ENCODE measurements at regions not wholly inside any gene's neighbourhood (a gene's known extent, or its start where the extent isn't known, plus 50 kb on each side); places are given as distances from the start of the nearest gene placed in this dataset.

DNA sequence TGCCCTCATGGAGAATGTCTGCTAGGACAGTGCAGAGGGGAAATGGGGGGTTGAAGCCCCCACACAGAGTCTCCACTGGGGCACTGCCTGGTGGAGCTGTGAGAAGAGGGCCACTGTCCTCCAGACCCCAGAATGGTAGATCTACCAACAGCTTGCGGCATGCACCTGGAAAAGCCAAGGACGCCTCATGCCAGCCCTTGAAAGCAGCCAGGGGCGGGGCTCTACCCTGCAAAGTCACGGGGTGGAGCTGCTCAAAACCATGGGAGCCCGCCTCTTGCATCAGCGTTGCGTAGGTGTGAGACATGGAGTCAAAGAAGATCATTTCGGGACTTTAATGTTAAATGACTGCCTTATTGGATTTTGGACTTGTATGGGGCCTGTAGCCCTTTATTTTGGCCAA is 157.6 kb downstream of the DSEL start:
- TF ChIP-seq ZNF501 (tag by site-specific recombination; IDR thresholded peaks at IDR 0.05) (no peak), ZNF354C (tag by site-specific recombination; IDR thresholded peaks at IDR 0.05; ENCODE audit: borderline replicate concordance, low read depth) (no peak), ZNF621 (tag by site-specific recombination; IDR thresholded peaks at IDR 0.05) (no peak)
